ENCODE measurements at regions not wholly inside any gene's neighbourhood (a gene's known extent, or its start where the extent isn't known, plus 50 kb on each side); places are given as distances from the start of the nearest gene placed in this dataset.

- no peaks in the 10 kb centered on the region for H3K9me3 ChIP-seq
- no peak overlapping the region for H3K4me3 ChIP-seq (ENCODE audit: low read depth, low read length)
- no peaks in the 10 kb centered on the region for H3K36me3 ChIP-seq
- no peak for DNase-seq
- H3K27me3 ChIP-seq: no peaks in the 10 kb centered on the region
- TF ChIP-seq CTCF (IDR thresholded peaks at IDR 0.05; ENCODE audit: low read depth, low read length): no peak
- no peaks in the 10 kb centered on the region for H3K4me1 ChIP-seq
Measured at GRCh38 chr21:41659791-41660560, 106.9 kb downstream of the RIPK4 start.

- Histone ChIP-seq H3K4me1 (no peaks in the 10 kb centered on the region), H3K4me3 (ENCODE audit: low read depth, low read length) (no peak overlapping the region), H3K9me3 (no peaks in the 10 kb centered on the region), H3K36me3 (no peaks in the 10 kb centered on the region), H3K27me3 (no peaks in the 10 kb centered on the region)
- no peak for DNase-seq
- no peak for TF ChIP-seq CTCF (IDR thresholded peaks at IDR 0.05; ENCODE audit: low read depth, low read length)
Measured at GRCh38 chr21:41656946-41657525, 109.8 kb downstream of the RIPK4 start.

- no peak for TF ChIP-seq CTCF (IDR thresholded peaks at IDR 0.05; ENCODE audit: low read depth, low read length)
- no peaks in the 10 kb centered on the region for H3K36me3 ChIP-seq
Measured at GRCh38 chr21:41655259-41655658, 111.6 kb downstream of the RIPK4 start.

GRCh38 chr21:41653954-41654491 is 112.8 kb downstream of the RIPK4 start:
- Histone ChIP-seq H3K4me1 (no peaks in the 10 kb centered on the region), H3K36me3 (no peaks in the 10 kb centered on the region), H3K27me3 (no peaks in the 10 kb centered on the region), H3K4me3 (ENCODE audit: low read depth, low read length) (no peak overlapping the region), H3K9me3 (no peaks in the 10 kb centered on the region)
- no peak for DNase-seq
- no peak for TF ChIP-seq CTCF (IDR thresholded peaks at IDR 0.05; ENCODE audit: low read depth, low read length)

More at GRCh38 chr21:41655259-41655658, 111.6 kb downstream of the RIPK4 start:
- no peaks in the 10 kb centered on the region for H3K9me3 ChIP-seq
- H3K4me1 ChIP-seq: no peaks in the 10 kb centered on the region
- H3K4me3 ChIP-seq (ENCODE audit: low read depth, low read length): no peak overlapping the region
- no peak for DNase-seq
- H3K27me3 ChIP-seq: no peaks in the 10 kb centered on the region

GRCh38 chr21:41653243-41653953 is 113.5 kb downstream of the RIPK4 start:
- Histone ChIP-seq H3K36me3 (no peaks in the 10 kb centered on the region), H3K4me1 (no peaks in the 10 kb centered on the region), H3K9me3 (no peaks in the 10 kb centered on the region), H3K27me3 (no peaks in the 10 kb centered on the region), H3K4me3 (ENCODE audit: low read depth, low read length) (no peak overlapping the region)
- no peak for DNase-seq
- TF ChIP-seq CTCF (IDR thresholded peaks at IDR 0.05; ENCODE audit: low read depth, low read length): no peak
